Activated CD8-positive, alpha-beta memory T cell treated with anti-CD3 and anti-CD28 coated beads for 4 hours (primary cell): ENCODE measurements at regions not wholly inside any gene's neighbourhood (a gene's known extent, or its start where the extent isn't known, plus 50 kb on each side); places are given as distances from the start of the nearest gene placed in this dataset.
A peak's percentile ranks its signal among the peaks of the same experiment; 100 is the strongest.

Experiments
- DNase-seq, 2 donors: peaks; one replicate each; pipeline ENCODE4 v3.0.0-alpha.2; 2020; ENCODE audit warnings: low read depth in 2 of 2

DNA sequence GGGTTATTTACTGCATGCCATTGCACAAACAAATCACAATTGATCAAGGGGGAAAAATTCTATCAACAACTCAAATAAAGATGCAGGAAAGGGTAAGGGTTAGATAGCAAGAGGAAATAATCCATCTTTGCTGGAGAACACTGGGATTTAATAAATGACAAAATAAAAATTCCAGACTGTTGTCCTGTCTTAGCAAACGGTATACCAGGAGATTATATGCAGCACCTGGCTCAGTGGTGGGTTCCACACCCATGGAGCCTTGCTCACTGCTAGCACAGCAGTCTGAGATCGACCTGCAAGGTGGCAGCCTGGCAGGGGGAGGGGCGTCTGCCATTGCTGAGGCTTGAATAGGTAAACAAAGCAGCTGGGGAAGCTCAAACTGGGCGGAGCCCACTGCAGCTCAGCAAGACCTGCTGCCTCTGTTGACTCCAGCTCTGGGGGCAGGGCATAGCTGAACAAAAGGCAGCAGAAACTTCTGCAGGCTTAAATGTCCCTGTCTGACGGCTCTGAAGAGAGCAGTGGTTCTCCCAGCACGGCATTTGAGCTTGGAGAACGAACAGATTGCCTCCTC lies 296.5 kb upstream of the THSD7B start:
- no peak for DNase-seq

DNA sequence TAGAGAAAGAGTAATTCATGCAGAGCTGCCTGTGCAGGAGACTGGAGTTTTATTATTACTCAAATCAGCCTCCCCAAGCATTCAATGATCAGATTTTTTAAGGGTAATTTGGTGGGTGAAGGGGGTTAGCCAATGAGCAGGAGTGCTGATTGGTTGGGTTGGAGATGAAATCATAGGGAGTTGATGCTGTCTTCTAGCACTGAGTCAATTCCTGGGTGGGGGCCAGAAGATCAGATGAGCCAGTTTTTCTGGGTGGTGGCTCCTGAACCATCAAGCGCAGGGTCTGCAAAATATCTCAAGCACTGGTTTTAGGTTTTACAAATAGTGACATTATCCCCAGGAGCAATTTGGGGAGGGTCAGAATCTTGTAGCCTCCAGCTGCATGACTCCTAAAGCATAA lies 312.8 kb upstream of the THSD7B start:
- DNase-seq: no peak

DNA sequence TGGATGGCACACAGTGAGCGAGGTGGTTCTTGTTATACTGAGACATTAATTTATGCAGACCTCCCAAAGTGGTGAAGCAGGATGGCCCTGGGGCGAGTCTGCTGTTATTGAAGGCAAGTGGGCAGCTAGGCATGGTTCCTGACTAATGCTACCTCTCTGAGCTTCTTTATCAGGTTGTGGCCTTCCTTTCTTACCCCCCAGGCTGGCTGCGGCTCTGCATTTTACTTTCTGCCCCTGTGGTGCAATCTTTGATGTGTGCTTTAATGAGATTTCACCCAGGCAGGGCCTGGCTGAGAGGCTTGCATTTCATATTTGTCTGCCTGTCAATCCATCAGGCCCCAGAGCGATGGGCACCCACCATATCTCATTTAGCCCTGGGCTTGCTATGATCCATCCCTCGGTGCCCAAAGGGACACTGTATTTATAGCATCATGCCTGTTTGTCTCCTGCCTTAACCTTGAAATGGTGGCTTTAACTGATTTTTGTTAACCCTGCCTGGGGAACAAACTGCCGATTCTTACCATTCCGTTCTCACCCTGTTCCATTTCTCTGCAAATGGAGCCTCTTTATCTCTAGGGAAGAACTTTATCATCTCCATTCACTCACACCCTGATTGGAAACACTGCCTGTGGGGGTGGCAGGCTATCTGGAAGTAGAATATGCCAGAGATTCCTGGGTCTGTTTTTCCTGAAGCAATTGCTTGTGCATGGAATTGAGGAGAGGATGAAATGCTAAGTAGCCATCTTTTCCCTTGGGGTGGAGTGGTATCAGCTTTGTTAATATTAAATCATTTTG lies 316.2 kb upstream of the THSD7B start:
- DNase-seq: no peak

DNA sequence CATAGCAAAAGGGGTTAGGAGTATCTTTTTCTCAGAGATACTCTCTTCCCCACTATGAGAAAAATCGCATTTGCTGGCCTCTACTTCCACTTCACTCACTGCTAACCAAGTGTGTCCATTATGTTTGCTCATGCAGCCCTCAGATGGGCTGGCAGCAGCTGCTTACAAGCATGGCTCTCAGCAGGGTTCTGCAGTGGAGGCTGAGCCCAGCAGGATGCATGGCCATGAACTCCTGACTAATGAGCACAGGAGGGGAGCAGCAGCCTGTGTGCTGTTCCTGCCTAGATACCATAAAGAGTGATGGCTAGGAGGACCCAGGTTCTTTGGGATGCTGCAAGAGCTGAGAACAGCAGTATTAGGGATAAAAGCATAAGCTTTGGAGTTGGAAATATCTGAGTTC lies 316.9 kb upstream of the THSD7B start:
- no peak for DNase-seq

DNA sequence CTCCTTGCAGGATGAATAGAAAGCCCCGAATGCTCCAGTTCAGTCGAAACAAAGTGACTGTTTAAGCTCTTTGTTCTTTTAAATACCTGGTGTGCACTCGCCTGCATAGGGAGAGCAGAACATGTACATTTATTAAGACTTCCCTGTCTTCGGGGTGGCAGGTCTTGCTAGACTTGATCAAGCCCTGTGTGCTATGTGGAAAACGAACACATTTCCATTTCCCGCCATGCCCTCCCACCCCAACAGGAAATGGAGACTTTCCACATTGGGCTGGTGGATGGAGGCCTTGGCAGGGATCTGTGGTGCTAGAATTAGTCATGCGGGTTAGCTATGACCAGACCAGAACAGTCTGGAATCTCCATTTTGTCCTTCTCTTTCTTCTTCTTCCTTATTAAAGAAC lies 321.0 kb upstream of the THSD7B start:
- DNase-seq: no peak

DNA sequence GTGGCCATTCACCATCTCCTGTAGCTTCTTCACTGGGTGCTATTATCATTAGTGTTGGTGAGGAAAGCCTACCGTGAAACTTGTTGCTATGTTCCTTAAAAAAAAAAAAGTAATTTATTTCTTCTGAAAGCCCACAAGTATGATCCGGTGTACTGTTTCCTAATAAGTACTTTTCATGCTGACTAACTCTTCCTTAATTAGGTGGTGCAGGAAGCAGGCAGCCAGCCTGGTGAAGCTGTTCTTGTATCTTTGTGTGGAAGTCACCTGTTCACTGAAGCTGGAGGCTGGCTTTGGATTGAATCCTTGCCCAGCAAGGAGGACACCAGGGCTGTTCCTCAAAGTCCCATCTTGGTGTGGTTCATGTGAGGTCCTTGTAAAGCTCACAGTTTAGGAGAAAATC lies 321.7 kb upstream of the THSD7B start:
- DNase-seq: no peak

DNA sequence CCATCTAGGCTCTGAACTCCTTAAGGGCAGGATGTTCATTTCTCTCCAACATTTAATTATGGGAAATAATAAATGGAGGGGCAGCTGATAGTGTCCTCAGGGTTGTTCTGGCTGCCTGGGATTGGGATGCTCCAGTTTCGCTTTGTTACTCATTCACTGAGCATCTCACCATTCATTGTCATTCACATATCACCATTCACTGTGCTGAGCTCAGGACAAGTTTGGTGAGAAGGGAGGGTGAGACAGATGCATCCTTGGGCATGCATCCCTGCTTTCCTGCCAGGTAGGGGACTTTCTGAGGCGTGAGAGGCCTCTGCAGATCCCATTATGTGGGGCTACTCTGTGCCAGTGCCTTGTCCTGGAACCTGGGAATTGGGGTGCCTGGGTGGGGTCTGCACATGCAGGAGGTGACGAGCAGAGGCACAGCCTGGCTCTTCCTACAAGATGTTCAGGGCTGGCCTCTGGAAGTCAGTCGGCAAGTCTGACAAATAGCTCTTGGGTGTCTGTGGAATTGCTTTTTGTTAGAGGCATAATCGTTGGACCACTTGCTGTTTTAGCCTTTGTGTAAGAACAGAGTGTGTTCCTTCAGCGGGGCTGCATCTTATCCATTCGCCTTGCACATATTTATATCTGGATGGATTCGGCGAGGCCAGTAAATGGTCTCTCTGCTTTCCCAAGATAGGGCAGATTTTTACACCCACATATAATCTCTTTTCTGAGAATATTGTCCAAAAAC lies 323.2 kb upstream of the THSD7B start:
- no peak for DNase-seq

DNA sequence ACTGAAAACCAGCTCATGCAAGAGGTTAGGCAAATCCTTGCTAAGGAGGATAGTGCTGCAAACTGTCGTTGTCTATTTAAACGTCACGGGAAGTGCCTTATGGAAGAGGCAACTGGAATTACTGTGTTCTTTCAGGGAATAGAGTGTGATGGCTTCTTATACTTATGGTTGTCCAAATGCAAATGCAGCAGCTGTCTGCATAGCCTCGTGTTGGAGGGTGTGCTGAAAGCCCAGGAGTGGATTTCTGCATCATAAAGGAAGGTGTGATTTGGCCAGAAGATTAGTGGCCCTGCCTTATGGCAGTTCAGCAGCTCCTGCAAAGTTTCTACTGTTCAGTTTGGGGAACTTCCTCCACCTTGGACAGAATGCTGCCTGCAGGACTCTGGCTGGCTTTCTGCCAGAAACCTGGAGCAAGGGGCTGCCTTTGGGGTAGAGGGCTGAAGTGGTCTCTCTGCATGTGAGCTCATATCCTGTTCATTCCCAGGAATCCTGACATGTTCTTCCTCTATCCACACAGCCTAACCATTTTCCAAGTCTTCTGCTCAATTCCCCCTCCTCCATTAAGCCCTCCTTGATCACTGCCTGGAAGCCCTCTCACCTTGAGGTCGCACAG lies 321.2 kb upstream of the CXCR4 start:
- DNase-seq: no peak

DNA sequence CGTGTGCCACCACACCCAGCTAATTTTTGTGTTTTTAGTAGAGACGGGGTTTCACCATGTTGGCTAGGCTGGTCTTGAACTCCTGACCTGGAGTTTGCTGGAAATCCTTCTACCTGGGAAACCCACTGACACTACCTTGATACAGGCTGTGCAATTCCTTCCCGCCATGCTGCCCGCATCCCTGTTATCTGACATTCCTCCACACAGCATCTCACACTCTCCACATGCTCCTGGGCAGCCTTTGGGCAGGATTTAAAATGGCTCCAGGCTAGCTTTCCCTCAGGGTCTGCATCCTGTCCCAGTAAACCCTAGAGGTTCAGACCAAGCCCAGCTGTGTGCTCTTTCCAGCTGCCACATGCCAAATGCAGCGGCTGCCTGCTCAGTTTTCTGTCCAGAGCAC lies 319.5 kb upstream of the CXCR4 start:
- no peak for DNase-seq

DNA sequence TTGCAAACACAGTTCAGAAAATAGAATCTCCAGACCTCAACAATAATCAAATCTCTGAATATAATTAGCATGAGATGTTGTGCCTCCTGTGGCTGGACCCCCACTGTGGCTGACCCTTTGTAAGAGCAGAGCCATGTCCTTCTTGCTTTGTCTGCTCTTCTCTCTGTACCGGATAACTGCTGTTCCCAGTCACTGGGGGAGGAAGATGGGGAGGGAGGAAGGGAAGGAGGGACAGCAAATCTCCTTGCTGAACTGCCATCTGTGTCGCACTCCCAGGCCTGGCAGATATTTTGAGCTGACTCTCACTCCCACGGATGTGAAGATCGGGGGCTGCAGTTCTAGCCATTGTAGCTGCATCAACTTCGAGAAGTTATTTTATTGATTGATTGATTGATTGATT lies 319.0 kb upstream of the CXCR4 start:
- no peak for DNase-seq

DNA sequence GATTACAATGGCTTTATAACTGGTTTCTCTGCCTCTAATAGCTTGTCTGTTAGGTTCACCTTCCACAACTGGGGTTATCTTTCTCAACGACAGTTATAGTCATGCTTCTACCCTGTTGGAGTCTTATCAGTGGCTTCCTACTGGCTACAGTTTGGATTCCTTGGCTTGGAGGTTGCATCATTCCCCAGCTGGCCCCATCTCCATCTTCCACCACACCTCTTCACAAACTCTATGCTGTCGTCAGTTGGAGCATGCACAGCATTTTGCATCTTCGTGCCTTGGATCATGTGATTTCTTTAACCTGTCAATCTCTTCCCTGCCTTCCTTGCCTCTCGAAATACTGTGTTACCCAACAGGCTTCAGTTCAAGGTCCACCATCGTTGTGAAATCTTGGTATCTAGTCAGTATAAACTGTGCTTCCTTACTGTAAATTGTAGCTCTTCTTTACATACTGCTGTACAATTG lies 316.3 kb upstream of the CXCR4 start:
- DNase-seq: no peak

DNA sequence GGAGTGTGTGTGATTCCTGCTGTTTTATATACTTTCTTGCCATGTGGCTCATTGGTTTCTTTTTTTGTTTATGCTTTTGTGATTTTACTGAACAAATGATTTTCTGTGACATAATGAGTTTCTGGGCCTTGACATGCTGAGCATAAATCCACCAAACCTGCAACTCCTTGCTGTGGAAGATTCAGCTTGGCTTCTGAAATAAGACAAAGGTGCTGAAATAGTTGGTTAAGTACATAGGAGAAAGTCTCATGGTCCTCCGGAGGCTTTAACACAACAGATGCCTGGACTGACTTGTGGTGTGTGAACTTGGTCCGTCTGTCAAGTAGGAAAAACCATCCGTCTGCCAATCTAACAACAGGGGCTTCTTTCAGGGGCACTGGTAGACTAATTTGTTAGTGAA lies 315.3 kb upstream of the CXCR4 start:
- DNase-seq: no peak

DNA sequence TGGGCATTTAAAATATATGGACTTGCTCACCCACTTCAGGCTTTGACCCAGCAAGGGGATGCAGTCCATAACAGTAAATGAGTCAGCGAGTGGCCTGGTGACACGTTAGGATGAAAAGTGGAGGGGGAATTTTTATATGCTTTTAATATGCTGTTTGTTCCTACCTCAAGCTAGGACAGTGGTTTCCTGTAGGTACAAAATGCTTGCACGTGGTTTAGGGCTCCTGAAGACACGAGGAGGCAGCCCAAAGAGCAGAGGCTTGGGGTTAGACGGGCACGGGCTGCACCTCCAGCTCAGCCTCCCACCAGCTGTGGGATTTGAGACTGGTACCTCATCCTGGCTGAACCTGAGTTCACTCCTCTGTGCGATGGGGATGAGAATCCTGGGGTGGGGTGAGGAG lies 306.2 kb upstream of the CXCR4 start:
- DNase-seq: no peak

DNA sequence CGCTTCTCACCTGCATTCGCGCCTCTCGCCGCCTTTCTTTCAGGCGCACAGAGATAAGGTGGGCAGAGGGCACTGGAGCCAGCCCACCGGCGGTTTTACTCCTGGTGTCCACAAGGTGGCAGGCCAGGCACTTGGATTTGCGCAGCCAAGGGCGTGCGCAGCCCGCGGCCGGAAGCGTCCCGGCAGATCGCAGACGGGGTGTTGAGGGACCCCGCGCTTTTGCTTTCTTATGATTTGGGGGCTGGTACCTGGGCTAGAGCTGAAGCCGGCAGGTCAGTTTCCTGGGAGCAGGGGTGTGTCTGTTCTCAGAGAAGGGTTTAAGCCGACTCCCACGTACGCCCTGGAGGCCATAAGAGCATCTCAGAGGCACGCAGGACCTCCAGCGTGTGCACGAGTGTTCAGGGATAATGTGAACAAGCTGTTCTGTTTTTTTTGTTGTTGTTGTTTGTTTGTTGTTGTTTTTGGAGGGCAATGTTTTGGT lies 305.6 kb upstream of the CXCR4 start:
- peak; percentile 62 to 68 for DNase-seq

DNA sequence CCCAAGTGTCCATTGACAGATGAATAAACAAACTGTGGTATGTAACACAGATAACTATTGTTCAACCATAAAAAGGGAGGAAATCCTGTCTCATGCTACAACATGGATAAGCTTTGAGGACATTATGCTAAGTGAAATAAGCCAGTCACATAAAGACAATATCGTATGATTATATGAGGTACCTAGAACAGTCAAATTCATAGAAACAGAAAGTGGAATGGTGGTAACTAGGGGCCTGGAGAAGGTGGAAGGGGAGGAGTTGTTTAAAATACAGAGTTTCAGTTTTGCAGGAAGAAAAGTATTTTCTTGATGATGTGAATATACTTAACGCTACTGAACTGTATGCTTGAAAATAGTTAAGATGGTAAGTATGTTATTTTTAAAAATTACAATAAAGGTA lies 304.6 kb upstream of the CXCR4 start:
- no peak for DNase-seq

DNA sequence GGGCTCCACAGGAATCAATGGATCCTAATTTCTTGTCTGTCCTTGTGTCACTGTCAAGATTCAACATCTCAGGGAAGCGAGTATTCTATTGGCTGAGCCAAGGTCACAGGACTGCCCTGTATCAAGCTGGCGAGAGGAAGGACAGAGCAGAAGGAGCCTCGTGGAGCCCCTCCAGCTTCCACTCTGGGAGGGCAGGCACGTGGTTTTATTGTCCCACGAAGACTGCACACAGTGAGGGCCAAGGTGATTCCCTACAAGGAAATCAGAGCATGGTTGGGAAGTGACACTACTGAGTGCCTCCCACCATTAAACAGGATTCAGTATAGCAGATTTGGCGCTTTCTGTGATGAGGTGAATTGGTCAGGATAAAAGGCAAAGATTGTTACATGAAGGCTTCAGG lies 302.4 kb upstream of the CXCR4 start:
- no peak for DNase-seq

DNA sequence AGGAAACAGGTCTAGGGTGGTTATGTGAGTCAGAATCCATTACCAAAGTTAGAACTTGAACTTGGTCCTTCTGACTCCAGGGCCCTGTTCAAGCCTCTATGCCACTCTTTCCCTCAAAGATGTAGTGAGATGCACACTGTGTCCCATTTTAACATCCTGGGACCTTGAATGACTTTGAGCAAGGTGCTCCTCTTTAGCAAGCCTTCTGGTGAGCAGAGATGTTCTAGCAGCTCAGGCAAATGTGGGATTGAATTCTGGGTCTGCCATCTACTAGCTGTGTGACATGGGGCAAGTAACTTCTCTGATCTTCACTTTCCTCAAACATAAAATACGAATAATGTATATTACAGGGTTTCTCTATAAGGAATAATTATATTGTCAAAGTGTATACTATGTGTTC lies 294.0 kb upstream of the CXCR4 start:
- DNase-seq: no peak

DNA sequence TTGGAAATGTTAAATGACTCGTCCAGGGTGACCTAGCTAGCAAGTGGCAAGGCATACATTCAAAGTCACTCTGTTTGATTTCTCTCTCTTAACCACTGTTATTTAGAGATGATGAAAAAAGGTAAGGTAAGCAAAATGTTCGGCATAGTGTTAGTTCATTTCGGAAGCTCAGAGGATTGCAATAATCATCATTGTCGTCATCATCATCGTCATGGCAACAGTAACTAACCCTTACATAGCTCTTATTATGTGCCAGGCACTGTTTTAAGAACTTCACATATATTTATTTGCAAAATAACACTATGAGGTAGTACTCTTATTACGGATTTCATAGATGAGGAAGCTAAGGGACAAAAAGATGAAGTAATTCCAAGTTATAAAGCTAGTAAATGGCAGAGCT lies 292.7 kb upstream of the CXCR4 start:
- no peak for DNase-seq

DNA sequence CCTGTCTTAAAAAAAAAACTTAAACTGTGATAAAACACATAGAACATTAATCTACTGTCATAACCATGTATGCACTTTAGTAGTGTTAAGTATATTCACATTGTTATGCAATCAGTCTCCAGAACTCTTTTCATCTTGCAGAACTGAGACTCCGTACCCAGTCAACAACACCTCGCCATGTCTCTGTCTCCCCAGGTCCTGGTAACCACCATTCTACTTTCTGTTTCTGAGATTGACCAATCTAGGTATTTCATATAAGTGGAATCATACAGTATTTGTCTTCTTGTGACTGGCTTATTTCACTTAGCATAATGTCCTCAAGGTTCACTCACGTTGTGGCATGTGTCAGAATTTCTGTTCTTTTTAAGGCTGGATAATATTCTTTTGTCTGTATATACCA lies 290.8 kb upstream of the CXCR4 start:
- no peak for DNase-seq

DNA sequence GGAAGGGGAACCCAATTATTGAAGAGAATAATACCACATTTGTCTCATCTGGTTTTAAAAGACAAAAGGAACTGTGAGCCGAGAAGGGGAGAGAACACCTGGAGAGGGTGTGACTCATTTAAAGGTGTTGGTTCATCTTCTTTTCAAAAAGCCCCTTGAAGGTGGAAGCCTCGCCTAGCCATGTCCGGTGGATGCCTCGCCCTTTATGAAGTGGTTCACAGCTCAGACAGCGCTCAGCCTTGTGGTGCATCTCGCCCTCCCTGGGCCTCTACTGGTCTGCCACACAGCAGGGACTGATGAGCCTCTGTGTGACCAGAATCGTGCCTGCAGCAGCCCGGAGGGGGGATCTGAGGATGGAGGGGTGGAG lies 290.0 kb upstream of the CXCR4 start:
- no peak for DNase-seq

DNA sequence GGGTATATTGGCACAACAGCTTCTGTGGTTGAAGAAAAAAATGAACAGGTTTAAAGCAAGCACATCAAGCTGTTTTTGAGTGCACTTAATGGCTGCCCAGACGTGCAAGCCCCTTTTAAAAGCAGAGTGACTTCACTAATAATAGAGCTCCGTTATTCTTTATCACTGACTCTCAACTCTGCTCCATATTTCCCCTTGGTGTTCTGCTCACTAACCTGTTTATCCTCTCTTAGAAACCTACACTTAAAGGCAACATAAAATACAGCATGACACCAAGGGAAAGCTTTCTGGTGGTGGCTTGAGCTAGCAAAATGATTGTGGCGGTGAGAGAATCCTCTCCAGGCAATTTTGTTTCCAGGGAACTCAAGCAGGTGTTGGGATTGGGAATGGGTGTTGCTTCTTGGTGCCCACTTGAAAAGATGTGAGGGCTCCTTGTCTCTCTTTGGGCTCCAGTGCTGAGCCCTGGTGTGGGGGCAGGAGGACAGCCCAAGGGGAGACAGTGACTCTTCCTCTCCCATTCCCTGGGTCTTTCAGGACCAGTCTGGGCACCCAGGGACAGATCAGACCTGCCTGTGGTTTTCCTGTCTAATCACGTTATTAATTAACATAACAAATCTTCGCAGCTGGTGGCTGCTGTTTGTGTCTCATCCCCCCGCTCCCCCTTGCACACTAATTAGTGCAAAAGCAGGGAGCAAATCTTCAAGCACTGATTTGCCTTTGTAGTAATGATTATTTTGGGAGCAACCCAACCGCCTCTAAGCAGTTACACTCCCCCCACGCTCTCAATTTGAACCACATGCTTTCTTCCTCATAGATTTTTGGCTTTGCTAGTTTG lies 289.4 kb upstream of the CXCR4 start:
- DNase-seq: no peak

DNA sequence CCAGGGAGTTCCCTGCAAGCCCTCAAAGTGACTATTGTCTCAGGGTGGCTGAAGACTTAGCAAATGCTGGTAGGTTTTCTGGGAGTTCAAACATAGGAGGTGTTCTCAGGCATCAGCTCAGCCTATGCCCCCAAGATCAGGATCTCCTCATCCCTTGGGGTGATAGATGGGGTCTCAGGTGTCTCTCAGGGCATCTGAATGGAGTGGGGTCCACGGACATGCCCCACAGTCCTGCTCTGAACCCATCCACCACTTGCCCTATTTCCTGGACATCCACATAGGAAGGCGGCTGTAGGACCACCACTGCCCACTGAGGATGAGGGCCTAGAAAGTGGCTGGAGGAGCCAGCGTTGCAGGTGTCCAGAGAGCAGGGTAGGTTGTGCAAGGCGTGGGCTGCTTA lies 287.0 kb upstream of the CXCR4 start:
- DNase-seq: no peak
